ENCODE measurements at regions not wholly inside any gene's neighbourhood (a gene's known extent, or its start where the extent isn't known, plus 50 kb on each side); places are given as distances from the start of the nearest gene placed in this dataset.
A peak's percentile ranks its signal among the peaks of the same experiment; 100 is the strongest.

- Histone ChIP-seq H3K27ac (no peak overlapping the region), H3K27me3 (no peaks in the 10 kb centered on the region), H3K9me3 (ENCODE audit: low read depth) (no peaks in the 10 kb centered on the region), H3K4me1 (ENCODE audit: low read depth) (peaks cover 17% of the 10 kb centered on the region), H3K36me3 (no peaks in the 10 kb centered on the region), H3K4me3 (no peak overlapping the region)
- DNase-seq (ENCODE audit: low read depth in 1 of 2, low spot score in 1 of 2): no peak
- no peak for TF ChIP-seq CTCF (IDR thresholded peaks at IDR 0.05; ENCODE audit: low read depth, low read length)
Observed at GRCh38 chr15:87736891-87737389, 519.6 kb downstream of the NTRK3 start.

GRCh38 chr15:87736401-87736800 lies 520.1 kb downstream of the NTRK3 start:
- H3K4me3 ChIP-seq: no peak overlapping the region
- no peak overlapping the region for H3K27ac ChIP-seq
- TF ChIP-seq CTCF (IDR thresholded peaks at IDR 0.05; ENCODE audit: low read depth, low read length): no peak
- H3K4me1 ChIP-seq (ENCODE audit: low read depth): peaks cover 22% of the 10 kb centered on the region
- H3K27me3 ChIP-seq: no peaks in the 10 kb centered on the region
- no peaks in the 10 kb centered on the region for H3K9me3 ChIP-seq (ENCODE audit: low read depth)
- no peaks in the 10 kb centered on the region for H3K36me3 ChIP-seq
- DNase-seq (ENCODE audit: low read depth in 1 of 2, low spot score in 1 of 2): peak in 1 of 2 donors; percentile 9

- Histone ChIP-seq H3K9me3 (ENCODE audit: low read depth) (no peaks in the 10 kb centered on the region), H3K4me1 (ENCODE audit: low read depth) (peaks cover 20% of the 10 kb centered on the region), H3K27ac (no peak overlapping the region), H3K4me3 (no peak overlapping the region), H3K36me3 (no peaks in the 10 kb centered on the region), H3K27me3 (no peaks in the 10 kb centered on the region)
- TF ChIP-seq CTCF (IDR thresholded peaks at IDR 0.05; ENCODE audit: low read depth, low read length): no peak
- DNase-seq (ENCODE audit: low read depth in 1 of 2, low spot score in 1 of 2): no peak
Observed at GRCh38 chr15:87735522-87735921, 521.0 kb downstream of the NTRK3 start.

- no peak overlapping the region for H3K4me3 ChIP-seq
- H3K27ac ChIP-seq: no peak overlapping the region
- no peak for DNase-seq (ENCODE audit: low read depth in 1 of 2, low spot score in 1 of 2)
- H3K27me3 ChIP-seq: no peaks in the 10 kb centered on the region
- no peak for TF ChIP-seq CTCF (IDR thresholded peaks at IDR 0.05; ENCODE audit: low read depth, low read length)
- H3K36me3 ChIP-seq: no peaks in the 10 kb centered on the region
- no peaks in the 10 kb centered on the region for H3K9me3 ChIP-seq (ENCODE audit: low read depth)
- H3K4me1 ChIP-seq (ENCODE audit: low read depth): peaks cover 24% of the 10 kb centered on the region
Observed at GRCh38 chr15:87734571-87735373, 521.8 kb downstream of the NTRK3 start.

GRCh38 chr15:87733977-87734376 lies 522.6 kb downstream of the NTRK3 start:
- Histone ChIP-seq H3K4me1 (ENCODE audit: low read depth) (peaks cover 30% of the 10 kb centered on the region), H3K9me3 (ENCODE audit: low read depth) (no peaks in the 10 kb centered on the region), H3K27me3 (no peaks in the 10 kb centered on the region), H3K4me3 (no peak overlapping the region), H3K27ac (no peak overlapping the region), H3K36me3 (no peaks in the 10 kb centered on the region)
- DNase-seq (ENCODE audit: low read depth in 1 of 2, low spot score in 1 of 2): no peak
- no peak for TF ChIP-seq CTCF (IDR thresholded peaks at IDR 0.05; ENCODE audit: low read depth, low read length)

All from cardiac muscle cell (in vitro differentiated cells and primary cell).